ENCODE measurements at regions not wholly inside any gene's neighbourhood (a gene's known extent, or its start where the extent isn't known, plus 50 kb on each side); places are given as distances from the start of the nearest gene placed in this dataset.
"Not testable (repeated sequence)": the region's sequence is repeated elsewhere in the genome, so short reads cannot be mapped to it uniquely, and the experiment has no call there.

DNA sequence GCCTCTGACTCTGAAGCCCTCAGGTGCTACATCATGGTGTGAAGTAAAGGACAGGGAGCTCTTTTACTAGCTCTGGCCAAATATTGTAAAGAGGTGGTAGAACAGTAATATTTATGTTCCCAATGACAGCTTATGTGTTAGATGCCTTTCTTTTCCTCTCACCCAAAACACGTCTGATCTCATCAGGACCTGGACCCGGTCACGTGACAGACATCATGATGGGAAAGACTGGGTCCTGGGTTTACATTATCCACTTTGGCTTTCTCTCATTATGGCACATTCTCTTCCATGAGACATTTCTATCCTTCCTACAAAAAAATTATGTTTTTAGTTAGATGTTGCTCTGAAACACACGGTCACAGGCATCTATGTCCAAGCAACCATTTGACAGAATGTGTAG lies 548.7 kb upstream of the CDH7 start:
- DNase-seq, result no peak
- TF ChIP-seq POLR2A (IDR thresholded peaks at IDR 0.05; ENCODE audit: low read length), result no peak
- no peak for TF ChIP-seq GATA1 (IDR thresholded peaks at IDR 0.05; ENCODE audit: low read depth, low read length)

DNA sequence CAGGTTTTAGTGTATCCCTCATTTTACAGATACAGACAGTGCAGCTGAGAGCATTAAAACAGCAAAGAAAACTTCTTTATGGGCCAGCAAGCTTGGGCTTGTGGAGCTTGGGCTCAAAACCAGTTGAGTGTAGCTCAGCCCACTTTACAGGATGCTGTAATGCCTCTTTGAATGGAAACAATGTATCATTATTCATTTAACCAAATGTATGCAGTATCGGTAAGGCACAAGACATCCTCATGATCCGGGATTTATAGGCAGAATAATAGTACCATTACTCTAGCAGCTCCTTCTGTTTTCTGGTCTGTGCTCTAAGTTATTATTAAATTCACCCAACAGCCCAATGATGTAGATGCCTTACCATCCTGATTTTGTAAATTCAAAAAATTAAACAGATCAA lies 575.1 kb upstream of the CDH7 start:
- DNase-seq, result no peak
- TF ChIP-seq POLR2A (IDR thresholded peaks at IDR 0.05; ENCODE audit: low read length), result no peak
- TF ChIP-seq GATA1 (IDR thresholded peaks at IDR 0.05; ENCODE audit: low read depth, low read length), result no peak

DNA sequence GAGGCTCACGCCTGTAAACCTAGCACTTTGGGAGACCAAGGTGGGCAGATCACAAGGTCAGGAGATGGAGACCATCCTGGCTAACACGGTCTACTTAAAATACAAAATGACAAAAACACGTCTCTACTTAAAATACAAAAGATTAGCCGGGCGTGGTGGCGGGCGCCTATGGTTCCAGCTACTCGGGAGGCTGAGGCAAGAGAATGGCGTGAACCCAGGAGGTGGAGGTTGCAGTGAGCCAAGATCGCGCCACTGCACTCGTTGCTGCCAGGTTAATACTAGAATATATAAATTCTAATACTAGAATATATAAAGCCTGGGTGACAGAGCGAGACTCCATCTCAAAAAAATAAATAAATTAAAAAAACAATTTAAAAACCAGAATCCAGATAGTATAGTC lies 588.7 kb upstream of the CDH7 start:
- DNase-seq, result not testable (repeated sequence)

DNA sequence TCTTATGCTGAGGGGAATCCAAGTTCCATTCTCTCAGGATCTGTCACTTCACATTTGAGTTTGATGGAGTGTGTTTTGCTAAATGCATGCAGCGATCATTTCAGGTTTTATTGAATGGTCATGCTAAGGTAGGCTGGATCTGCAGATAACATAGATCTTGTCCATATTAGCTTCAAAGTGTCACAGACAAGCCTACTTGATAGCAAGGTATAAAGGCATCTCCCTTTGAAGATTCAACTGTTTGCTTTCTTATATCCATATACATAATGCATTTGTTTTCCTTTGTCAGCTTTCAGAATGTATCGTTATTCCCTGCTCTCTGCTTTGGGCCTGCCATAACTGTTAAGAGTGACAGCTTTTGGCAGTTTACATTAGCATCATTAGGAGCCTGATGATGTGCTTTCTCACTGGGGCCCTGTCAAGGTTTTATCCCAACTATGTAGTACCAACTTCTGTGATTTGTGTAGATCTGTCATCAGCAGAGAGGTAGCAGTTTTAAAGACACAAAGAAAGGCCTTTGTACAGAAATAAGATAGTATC lies 604.3 kb upstream of the CDH7 start:
- no peak for DNase-seq
- TF ChIP-seq GATA1 (IDR thresholded peaks at IDR 0.05; ENCODE audit: low read depth, low read length) (no peak), POLR2A (IDR thresholded peaks at IDR 0.05; ENCODE audit: low read length) (no peak)

DNA sequence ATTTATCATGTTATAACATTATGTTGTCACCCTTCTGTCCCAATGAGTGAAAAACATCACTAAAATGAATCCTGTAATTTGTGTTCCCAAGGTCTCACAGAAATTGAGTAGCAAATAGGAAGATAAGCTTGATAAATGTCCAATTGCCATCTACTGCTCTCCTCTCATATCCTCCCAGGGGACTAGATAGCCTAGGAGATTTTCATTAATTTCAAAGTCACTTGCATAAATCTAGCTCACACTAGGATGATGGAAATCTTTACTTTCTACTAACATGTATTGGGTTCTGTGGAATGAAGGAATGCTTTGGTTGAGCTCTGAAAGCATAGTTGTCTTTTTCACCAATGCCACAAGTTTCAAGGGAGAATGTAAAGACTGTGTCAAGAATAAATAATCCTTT lies 605.5 kb upstream of the CDH7 start:
- no peak for DNase-seq

DNA sequence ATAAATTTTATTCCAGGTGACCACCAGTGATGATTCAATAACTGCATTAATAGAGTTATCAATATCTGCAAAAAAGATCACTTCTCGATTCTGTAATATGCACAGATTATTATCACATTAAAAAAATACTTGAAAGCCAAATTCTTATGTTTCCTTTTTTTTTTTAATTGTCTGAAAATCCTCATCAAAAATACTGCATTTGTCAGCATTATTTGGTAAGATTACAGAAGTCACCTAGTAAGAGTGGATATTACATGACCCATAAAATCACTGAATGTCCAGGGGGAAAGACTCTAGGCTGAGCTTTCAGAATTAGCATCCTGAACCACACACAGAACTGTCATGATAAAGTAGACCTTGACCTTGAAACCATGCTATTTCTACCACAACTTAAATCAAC lies 617.2 kb upstream of the CDH7 start:
- TF ChIP-seq POLR2A (IDR thresholded peaks at IDR 0.05; ENCODE audit: low read length) (no peak), GATA1 (IDR thresholded peaks at IDR 0.05; ENCODE audit: low read depth, low read length) (no peak)
- DNase-seq, result no peak

More for the DNA sequence above, 605.5 kb upstream of the CDH7 start:
- TF ChIP-seq GATA1 (IDR thresholded peaks at IDR 0.05; ENCODE audit: low read depth, low read length) (no peak), POLR2A (IDR thresholded peaks at IDR 0.05; ENCODE audit: low read length) (no peak)

DNA sequence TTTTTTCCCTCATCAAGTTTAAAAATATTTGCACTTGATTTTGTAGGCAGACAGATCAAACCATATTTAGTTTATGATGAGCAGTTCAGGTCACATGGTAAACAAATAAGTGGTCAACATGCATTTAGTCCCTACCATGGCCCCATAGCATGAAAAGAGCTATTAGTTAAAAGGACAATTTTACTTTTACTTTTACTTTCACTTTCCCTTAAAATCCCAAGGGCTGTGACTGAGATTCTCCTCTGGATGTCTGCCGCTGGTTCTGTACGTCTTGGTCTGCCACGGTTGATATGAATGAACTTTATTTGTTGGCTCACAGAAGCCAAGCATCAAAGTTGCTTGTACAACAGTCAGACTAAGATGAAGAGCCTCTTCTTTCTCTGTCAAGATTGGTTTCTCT lies 626.2 kb upstream of the CDH7 start:
- TF ChIP-seq GATA1 (IDR thresholded peaks at IDR 0.05; ENCODE audit: low read depth, low read length) (no peak), POLR2A (IDR thresholded peaks at IDR 0.05; ENCODE audit: low read length) (no peak)
- DNase-seq, result no peak

DNA sequence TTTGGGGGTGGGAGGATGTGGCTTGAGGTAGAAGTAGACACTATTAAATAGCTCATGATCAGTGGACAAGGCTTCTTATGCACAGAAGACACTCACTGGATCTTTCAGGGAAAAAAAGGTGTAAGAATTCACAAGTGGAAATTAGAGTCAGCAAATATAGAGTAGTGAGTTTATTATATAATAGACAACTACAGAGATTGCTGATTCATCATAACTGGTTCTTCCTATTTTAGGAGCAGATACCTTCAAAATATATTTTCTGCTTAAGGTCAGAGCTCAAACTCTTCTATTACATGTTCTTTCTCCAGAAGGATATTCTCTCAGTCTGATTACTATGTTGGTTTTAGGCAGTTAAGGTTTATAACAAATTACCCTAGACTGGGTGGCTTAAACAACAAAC lies 646.9 kb upstream of the CDH7 start:
- no peak for DNase-seq
- TF ChIP-seq GATA1 (IDR thresholded peaks at IDR 0.05; ENCODE audit: low read depth, low read length), result no peak

DNA sequence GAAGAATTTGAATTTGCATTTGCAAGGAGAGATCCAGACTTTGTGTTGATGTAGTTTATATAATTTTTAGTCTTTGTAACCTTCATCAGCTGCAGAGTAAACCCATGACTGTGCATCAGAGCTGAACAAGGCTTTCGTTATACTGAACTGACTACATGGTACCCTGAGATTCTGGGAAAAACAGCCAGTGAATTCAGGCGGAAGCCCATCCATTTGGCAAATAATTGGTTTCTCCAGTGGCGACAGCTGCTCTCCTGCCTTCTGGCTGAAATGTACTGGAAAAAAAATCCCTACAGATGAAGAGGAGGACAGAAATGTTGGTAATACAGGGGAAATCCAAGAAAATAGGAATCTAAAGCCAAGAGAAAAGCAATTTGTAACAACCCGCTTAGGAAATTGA lies 657.5 kb upstream of the CDH7 start:
- TF ChIP-seq POLR2A (IDR thresholded peaks at IDR 0.05; ENCODE audit: low read length) (no peak), GATA1 (IDR thresholded peaks at IDR 0.05; ENCODE audit: low read depth, low read length) (no peak)
- DNase-seq, result no peak

DNA sequence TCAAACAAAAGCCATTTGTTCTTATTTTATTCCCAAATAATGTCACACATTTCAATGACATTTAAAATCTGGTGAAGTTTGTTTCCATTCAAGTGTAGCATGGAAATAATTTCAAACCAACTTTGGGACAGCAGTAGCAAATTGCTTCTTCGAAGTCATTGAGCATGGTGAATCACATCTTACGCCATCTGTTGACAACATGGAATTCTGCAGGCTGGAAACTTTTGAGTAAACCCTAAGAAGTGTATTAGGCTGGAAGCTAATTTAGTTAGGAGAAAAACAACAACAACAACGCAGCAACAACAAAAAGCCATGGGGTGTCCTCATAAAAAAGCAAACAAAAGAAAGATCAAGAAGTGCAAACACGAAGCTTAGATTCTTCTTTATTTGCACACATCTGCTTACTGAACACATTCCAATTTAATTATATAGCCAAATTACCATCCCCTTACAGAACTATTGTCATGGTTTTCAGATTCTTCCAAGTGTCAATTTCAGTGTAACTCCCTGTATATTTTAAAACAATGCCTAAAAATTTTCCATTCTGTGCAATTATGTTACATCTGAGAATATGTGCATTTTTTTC lies 659.0 kb upstream of the CDH7 start:
- DNase-seq, result peak; percentile 1 to 16
- TF ChIP-seq POLR2A (IDR thresholded peaks at IDR 0.05; ENCODE audit: low read length) (no peak), GATA1 (IDR thresholded peaks at IDR 0.05; ENCODE audit: low read depth, low read length) (no peak)

DNA sequence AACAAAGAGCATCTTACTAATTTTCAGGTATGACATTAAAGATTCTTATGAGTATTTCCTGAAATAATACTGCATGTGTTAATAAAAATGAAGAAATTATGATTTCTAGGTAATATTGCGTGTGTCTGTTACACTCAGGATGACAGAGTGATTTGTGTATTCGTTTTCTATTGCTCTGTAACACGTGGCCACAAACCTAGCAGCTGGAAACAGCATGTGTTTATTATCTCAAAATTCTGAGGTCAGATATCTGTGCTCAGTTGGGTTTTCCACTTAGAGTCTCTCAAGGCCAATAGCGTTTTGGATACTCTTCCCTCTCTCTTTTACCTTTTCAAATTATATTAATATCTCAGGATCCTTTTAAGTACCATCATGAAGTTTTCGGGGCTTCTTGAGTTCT lies 667.9 kb upstream of the CDH7 start:
- TF ChIP-seq GATA1 (IDR thresholded peaks at IDR 0.05; ENCODE audit: low read depth, low read length) (no peak), POLR2A (IDR thresholded peaks at IDR 0.05; ENCODE audit: low read length) (no peak)
- no peak for DNase-seq

DNA sequence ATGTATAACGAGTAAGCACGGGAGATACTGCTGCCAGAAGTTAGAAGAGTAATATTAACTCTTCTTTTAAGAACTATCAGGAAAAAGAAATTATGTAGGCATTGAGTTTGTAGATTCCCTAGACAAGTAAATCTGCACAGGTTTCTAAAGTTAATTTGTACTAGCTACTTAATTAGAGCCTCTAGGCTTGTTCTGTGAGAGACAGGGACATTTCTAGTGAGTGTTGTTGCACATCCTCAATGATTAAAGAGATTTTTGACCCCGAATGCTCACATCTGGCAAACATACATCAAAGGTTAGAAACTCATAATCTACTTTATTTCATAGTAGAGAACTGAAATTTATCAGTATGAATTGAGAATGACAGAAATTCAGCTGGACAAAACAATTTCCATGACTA lies 669.0 kb upstream of the CDH7 start:
- DNase-seq, result no peak
- TF ChIP-seq GATA1 (IDR thresholded peaks at IDR 0.05; ENCODE audit: low read depth, low read length) (no peak), POLR2A (IDR thresholded peaks at IDR 0.05; ENCODE audit: low read length) (no peak)

DNA sequence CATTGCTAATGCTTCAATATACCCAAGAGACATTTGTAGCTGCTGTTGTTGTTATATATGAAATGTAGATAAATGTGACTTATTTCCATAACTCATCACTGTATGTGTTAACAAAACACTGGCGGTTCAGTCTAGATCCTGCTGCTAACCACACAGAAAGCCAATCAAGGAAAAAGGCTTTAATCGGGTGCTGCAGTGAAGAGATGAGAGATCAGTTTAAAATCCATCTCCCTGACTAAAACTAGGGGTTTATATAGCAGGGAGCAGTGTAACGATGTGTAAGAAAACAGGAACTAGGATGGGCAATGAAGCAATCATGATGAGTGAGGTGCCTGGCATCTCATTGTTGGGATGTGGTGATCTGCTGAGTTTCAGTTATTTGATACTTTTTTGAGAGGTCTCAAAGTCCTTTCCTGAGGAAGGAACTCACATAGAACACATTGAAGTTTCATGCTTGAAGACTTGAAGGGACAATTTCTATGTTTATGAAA lies 677.7 kb upstream of the CDH7 start:
- TF ChIP-seq GATA1 (IDR thresholded peaks at IDR 0.05; ENCODE audit: low read depth, low read length) (no peak), POLR2A (IDR thresholded peaks at IDR 0.05; ENCODE audit: low read length) (no peak)
- no peak for DNase-seq

DNA sequence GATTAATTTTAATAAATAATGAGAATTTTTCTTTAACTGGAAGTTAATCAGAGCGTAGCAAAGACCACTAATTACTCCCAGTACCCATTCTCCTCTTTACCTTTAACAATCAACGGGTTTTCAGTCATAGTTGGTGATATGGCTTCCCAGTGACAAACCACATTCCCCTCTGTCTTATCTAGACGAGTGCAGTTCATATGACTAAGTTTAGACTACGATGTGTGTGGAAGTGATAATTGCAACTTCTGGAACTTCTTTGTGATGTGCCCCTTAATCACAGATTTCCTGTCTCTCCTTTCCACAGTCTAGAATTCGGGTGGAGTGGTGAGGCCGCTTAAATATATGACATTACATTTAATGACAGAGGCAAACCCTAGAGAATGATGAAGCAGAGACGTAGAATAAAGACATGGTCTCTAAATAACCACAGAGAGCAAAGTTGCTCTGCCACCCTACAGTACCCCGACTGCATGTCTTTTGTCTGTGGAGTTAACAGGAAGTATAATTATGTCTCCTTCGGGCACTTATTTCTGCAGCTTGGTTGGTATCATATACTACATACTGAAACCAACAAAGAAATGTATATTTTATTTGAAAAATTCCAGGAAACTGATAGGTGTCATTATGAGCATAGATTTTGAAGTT lies 693.3 kb upstream of the CDH7 start:
- peak in 1 of 2 experiments; percentile 22 for DNase-seq
- TF ChIP-seq POLR2A (IDR thresholded peaks at IDR 0.05; ENCODE audit: low read length) (no peak), GATA1 (IDR thresholded peaks at IDR 0.05; ENCODE audit: low read depth, low read length) (no peak)

DNA sequence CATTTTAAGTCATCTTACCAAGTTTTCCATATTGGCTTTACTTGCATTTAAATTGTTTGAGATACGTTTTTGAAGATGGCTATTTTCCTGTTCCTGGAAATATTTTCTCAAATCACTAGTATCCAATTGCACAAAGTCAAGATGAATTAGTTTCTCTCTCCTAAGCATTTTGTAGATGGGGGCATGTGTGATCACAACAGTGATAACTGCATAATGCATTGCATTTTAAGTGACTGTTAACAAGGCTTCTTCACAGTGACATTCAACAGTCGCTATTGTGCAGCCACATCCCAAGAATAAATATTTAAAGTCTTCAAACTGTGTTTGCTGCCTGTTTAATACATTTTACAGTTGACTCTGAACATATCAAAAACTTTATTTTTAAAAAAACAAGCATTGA lies 694.2 kb upstream of the CDH7 start:
- TF ChIP-seq GATA1 (IDR thresholded peaks at IDR 0.05; ENCODE audit: low read depth, low read length), result no peak
- DNase-seq, result no peak
